ENCODE measurements at regions not wholly inside any gene's neighbourhood (a gene's known extent, or its start where the extent isn't known, plus 50 kb on each side); places are given as distances from the start of the nearest gene placed in this dataset.
A peak's percentile ranks its signal among the peaks of the same experiment; 100 is the strongest.

- DNase-seq (ENCODE audit: low read depth) = peak; percentile 8
- TF ChIP-seq CTCF (IDR thresholded peaks at IDR 0.05; ENCODE audit: insufficient read depth, low read depth, low read length) = no peak
- no peak overlapping the region for H3K4me3 ChIP-seq (ENCODE audit: low read depth, low read length)
Observed at GRCh38 chr12:24198936-24199671, 249.6 kb upstream of the SOX5 start.

GRCh38 chr12:24198070-24198469 lies 248.6 kb upstream of the SOX5 start:
- TF ChIP-seq CTCF (IDR thresholded peaks at IDR 0.05; ENCODE audit: insufficient read depth, low read depth, low read length) = no peak
- no peak overlapping the region for H3K4me3 ChIP-seq (ENCODE audit: low read depth, low read length)
- DNase-seq (ENCODE audit: low read depth) = peak; percentile 5

- no peak for DNase-seq (ENCODE audit: low read depth)
- H3K4me3 ChIP-seq (ENCODE audit: low read depth, low read length) = no peak overlapping the region
- TF ChIP-seq CTCF (IDR thresholded peaks at IDR 0.05; ENCODE audit: insufficient read depth, low read depth, low read length) = no peak
Observed at GRCh38 chr12:24197532-24197931, 248.1 kb upstream of the SOX5 start.

- TF ChIP-seq CTCF (IDR thresholded peaks at IDR 0.05; ENCODE audit: insufficient read depth, low read depth, low read length) = no peak
- no peak overlapping the region for H3K4me3 ChIP-seq (ENCODE audit: low read depth, low read length)
- no peak for DNase-seq (ENCODE audit: low read depth)
Observed at GRCh38 chr12:24195063-24195462, 245.6 kb upstream of the SOX5 start.

GRCh38 chr12:24191117-24191516 lies 241.6 kb upstream of the SOX5 start:
- TF ChIP-seq CTCF (IDR thresholded peaks at IDR 0.05; ENCODE audit: insufficient read depth, low read depth, low read length) = no peak
- no peak overlapping the region for H3K4me3 ChIP-seq (ENCODE audit: low read depth, low read length)
- DNase-seq (ENCODE audit: low read depth) = no peak

GRCh38 chr12:24185782-24186181 lies 236.3 kb upstream of the SOX5 start:
- TF ChIP-seq CTCF (IDR thresholded peaks at IDR 0.05; ENCODE audit: insufficient read depth, low read depth, low read length) = no peak
- no peak for DNase-seq (ENCODE audit: low read depth)
- no peak overlapping the region for H3K4me3 ChIP-seq (ENCODE audit: low read depth, low read length)

GRCh38 chr12:24177889-24178288 lies 228.4 kb upstream of the SOX5 start:
- DNase-seq (ENCODE audit: low read depth) = no peak
- no peak for TF ChIP-seq CTCF (IDR thresholded peaks at IDR 0.05; ENCODE audit: insufficient read depth, low read depth, low read length)
- no peak overlapping the region for H3K4me3 ChIP-seq (ENCODE audit: low read depth, low read length)

Data from fibroblast of villous mesenchyme (primary cell).